Sigmoid colon (tissue), 4 donors: ENCODE measurements at regions not wholly inside any gene's neighbourhood (a gene's known extent, or its start where the extent isn't known, plus 50 kb on each side); places are given as distances from the start of the nearest gene placed in this dataset.

Experiments
- EP300 ChIP-seq, 4 donors: sonication (generic); formaldehyde crosslinking; IDR thresholded peaks; one replicate each; pipeline ENCODE4 v1.6.1; 2017; ENCODE audit warnings: antibody characterized with exemption in 4 of 4
- POLR2A ChIP-seq, 2 donors: fragments of 450-650 bp; IDR thresholded peaks; one replicate each; pipeline ENCODE4 v1.6.1; 2016; ENCODE audit warnings: antibody characterized with exemption in 2 of 2, mild to moderate bottlenecking in 2 of 2, moderate library complexity in 2 of 2
- POLR2AphosphoS5 ChIP-seq, 4 donors: sonication (generic); formaldehyde crosslinking; IDR thresholded peaks; one replicate each; pipeline ENCODE4 v1.6.1; 2017; ENCODE audit warnings: antibody characterized with exemption in 4 of 4
- TF ChIP-seq, protein P1 (sequence below), 4 experiments: fragments of 450-650 bp in 3 of 4; fragments of 200-600 bp in 1 of 4; IDR thresholded peaks; one replicate each; pipeline ENCODE4 v1.5.1; 2016 to 2019; ENCODE audit warnings: antibody characterized with exemption in 4 of 4, mild to moderate bottlenecking in 3 of 4, moderate library complexity in 2 of 4

DNA sequence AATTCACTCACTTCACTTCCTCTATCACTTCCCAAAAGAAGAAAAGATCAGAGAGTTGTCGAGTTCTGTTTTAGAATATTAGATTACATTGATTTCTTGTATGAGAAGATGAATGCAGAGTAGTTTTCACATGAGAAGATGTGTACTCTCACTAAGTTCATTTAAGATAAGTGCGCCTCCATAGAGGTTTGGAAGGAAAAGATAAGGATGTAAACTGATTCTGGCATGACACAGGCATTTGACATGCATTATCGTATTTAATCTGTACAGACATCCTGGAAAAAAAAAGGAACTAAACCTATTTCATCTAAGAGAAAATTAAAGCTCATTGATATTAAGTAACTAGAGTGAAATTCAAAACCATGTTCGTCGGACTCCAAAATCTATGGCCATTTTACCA lies 152.2 kb upstream of the CRIM1 start:
- no peak for TF ChIP-seq POLR2A (IDR thresholded peaks at IDR 0.05)
- no peak for TF ChIP-seq EP300 (IDR thresholded peaks at IDR 0.05)
- TF ChIP-seq, protein P1, sequence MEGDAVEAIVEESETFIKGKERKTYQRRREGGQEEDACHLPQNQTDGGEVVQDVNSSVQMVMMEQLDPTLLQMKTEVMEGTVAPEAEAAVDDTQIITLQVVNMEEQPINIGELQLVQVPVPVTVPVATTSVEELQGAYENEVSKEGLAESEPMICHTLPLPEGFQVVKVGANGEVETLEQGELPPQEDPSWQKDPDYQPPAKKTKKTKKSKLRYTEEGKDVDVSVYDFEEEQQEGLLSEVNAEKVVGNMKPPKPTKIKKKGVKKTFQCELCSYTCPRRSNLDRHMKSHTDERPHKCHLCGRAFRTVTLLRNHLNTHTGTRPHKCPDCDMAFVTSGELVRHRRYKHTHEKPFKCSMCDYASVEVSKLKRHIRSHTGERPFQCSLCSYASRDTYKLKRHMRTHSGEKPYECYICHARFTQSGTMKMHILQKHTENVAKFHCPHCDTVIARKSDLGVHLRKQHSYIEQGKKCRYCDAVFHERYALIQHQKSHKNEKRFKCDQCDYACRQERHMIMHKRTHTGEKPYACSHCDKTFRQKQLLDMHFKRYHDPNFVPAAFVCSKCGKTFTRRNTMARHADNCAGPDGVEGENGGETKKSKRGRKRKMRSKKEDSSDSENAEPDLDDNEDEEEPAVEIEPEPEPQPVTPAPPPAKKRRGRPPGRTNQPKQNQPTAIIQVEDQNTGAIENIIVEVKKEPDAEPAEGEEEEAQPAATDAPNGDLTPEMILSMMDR (IDR thresholded peaks at IDR 0.05), result no peak
- no peak for TF ChIP-seq POLR2AphosphoS5 (IDR thresholded peaks at IDR 0.05)
